Naive B cell (primary cell): ENCODE measurements at regions not wholly inside any gene's neighbourhood (a gene's known extent, or its start where the extent isn't known, plus 50 kb on each side); places are given as distances from the start of the nearest gene placed in this dataset.
"Not testable (repeated sequence)": the region's sequence is repeated elsewhere in the genome, so short reads cannot be mapped to it uniquely, and the experiment has no call there.

ENCODE experiments used
- ATAC-seq, 2 donors: fragments of 150-1000 bp; cut with Tn5 transposase; 2 replicates each; pipeline ENCODE4 v1.10.0; 2021; ENCODE audit warnings: low read depth in 2 of 2, mild to moderate bottlenecking in 2 of 2, moderate library complexity in 2 of 2
- DNase-seq: peaks from one replicate; pipeline ENCODE4 v3.0.0; 2022
- H3K27ac Mint-ChIP-seq, 6 donors: one replicate each; pipeline ENCODE4 v1.8.0; 2020 to 2022; ENCODE audit warnings: mild to moderate bottlenecking in 6 of 6, mixed read lengths in 6 of 6, moderate library complexity in 5 of 6, inconsistent platforms in 2 of 6
- H3K27me3 Mint-ChIP-seq, 3 donors: one replicate each; pipeline ENCODE4 v1.8.0; 2021 to 2022; ENCODE audit warnings: mixed read lengths in 3 of 3, mild to moderate bottlenecking in 1 of 3
- H3K36me3 Mint-ChIP-seq, 2 donors: one replicate each; pipeline ENCODE4 v1.8.0; 2020 to 2022; ENCODE audit warnings: mixed read lengths in 2 of 2, inconsistent platforms in 1 of 2, mild to moderate bottlenecking in 1 of 2
- H3K4me1 Mint-ChIP-seq, 3 donors: one replicate each; pipeline ENCODE4 v1.8.0; 2020 to 2022; ENCODE audit warnings: mixed read lengths in 3 of 3, inconsistent platforms in 1 of 3, mild to moderate bottlenecking in 1 of 3, moderate library complexity in 1 of 3
- H3K4me3 Mint-ChIP-seq, 8 donors: one replicate each; pipeline ENCODE4 v1.8.0; 2020 to 2022; ENCODE audit warnings: mild to moderate bottlenecking in 8 of 8, mixed read lengths in 8 of 8, moderate library complexity in 8 of 8, inconsistent platforms in 2 of 8
- H3K9me3 Mint-ChIP-seq, 7 donors: one replicate each; pipeline ENCODE4 v1.8.0; 2020 to 2022; ENCODE audit warnings: mixed read lengths in 7 of 7, mild to moderate bottlenecking in 5 of 7, inconsistent platforms in 2 of 7, moderate library complexity in 1 of 7

DNA sequence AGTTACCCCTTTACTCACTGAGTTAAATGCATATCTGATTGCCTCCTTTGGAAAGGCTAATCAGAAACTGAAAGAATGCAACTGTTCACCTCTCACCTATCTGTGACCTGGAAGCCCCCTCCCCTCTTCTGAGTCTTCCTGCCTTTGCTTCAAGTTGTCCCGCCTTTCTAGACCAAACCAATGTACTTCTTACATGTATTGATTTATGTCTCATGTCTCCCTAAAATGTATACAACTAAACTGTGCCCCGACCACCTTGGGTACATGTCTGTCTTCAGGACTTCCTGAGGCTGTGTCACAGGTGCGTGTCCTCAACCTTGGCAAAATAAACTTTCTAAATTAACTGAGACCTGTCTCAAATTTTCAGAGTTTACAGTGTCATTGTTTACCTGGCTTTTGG is 1167.2 kb downstream of the TAF11L14 start:
- ATAC-seq, H3K27me3 Mint-ChIP-seq, H3K9me3 Mint-ChIP-seq, H3K36me3 Mint-ChIP-seq, H3K4me3 Mint-ChIP-seq, DNase-seq, H3K4me1 Mint-ChIP-seq: not testable (repeated sequence)
- peak overlapping the region in 1 of 6 donors; percentile 17 for H3K27ac Mint-ChIP-seq

- Mint-ChIP-seq H3K4me3 (no peak overlapping the region), H3K9me3 (no peaks in the 10 kb centered on the region), H3K36me3 (no peaks in the 10 kb centered on the region), H3K27ac (no peak overlapping the region), H3K4me1 (no peaks in the 10 kb centered on the region), H3K27me3 (no peaks in the 10 kb centered on the region)
- DNase-seq (no peak), ATAC-seq (no peak)
These were observed 1168.1 kb downstream of the TAF11L14 start for GRCh38 chr5:18802336-18802735.

DNA sequence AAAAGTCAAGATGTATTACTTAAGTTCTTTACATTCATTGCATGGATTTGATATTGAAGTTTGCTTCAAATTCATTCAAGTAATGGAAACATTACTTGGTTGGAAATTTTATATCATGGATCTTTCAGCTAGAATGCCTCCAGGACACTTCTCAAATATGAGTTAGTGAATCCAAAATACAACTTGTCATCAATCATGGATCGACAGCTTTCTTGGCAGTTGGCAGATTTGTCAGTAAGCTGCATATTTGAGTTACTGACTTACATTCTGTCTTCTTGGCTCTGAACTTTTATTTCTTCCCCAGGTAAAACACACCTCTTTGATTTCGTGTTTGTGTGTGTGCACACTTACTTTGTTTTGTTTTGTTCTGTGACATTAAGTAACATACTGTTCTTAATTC is 1171.1 kb downstream of the TAF11L14 start:
- no peak for DNase-seq
- Mint-ChIP-seq H3K27me3 (peaks cover 0 to 6% (median 0%) of the 10 kb centered on the region in 3 donors), H3K4me3 (no peak overlapping the region), H3K4me1 (no peaks in the 10 kb centered on the region), H3K36me3 (no peaks in the 10 kb centered on the region), H3K9me3 (no peaks in the 10 kb centered on the region), H3K27ac (no peak overlapping the region)
- ATAC-seq = no peak

DNA sequence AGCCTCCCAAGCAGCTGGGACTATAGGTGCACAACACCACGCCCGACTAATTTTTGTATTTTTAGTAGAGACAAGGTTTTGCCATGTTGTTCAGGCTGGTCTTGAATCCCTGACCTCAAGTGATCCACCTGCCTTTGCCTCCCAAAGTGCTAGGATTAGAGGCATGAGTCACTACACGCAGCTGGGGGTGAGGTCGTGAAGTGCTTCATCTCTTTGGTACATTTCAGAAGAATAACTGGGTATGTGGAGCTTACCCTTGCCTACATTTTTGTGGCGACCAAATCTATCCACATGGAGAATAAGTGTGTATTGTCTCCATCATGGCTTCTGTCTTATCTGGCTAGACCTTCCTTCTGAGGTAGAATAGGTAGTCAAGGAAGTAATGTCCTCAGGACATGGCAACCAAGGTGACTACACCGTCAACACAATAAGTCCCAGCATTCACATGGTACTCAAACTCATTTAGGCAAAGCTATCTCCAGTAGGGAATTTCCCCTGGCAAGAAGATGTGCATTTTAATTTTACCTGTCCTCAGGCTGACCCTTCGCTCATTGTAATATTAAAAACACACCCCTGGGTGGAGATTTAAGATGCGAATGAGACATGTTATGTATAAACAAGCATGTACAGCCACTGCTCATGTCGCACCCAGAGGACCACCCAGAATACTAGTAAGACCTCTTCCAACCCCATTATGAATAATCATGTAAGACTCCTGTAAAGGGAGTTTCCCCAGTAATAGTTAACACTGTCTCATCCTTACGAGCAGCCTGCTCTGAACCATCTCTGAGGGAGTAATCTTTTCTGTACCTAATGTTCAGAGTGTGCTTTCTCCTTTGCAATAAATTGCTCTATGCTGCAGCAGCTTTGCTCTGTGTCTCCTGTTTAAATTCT is 1173.2 kb downstream of the TAF11L14 start:
- ATAC-seq (no peak), DNase-seq (no peak)
- Mint-ChIP-seq H3K9me3 (no peaks in the 10 kb centered on the region), H3K27me3 (peaks cover 0 to 6% (median 0%) of the 10 kb centered on the region in 3 donors), H3K4me3 (no peak overlapping the region), H3K36me3 (no peaks in the 10 kb centered on the region), H3K4me1 (no peaks in the 10 kb centered on the region), H3K27ac (no peak overlapping the region)

DNA sequence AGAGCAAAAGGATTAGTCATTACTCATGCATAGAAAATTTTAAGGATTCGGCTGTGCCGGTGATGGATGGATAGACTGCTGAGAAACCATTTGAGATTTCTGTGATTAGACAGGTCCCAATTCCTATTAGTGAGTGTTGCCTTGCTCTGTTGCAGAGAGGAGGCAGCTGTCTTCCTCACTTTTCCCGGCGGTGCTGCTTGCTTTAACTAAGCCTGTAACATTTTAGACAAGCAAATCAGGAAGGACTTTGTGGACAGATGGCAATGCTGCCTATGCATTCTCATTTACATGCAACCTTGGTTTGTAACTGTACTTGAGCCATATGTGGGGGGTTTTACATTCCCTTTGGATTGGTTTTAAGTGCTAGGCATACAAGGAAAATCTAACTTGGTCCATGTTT is 1176.3 kb downstream of the CDH18 start:
- no peak overlapping the region for H3K4me3 Mint-ChIP-seq
- peaks cover 0 to 6% (median 0%) of the 10 kb centered on the region in 3 donors for H3K27me3 Mint-ChIP-seq
- H3K4me1 Mint-ChIP-seq = no peaks in the 10 kb centered on the region

GRCh38 chr5:18828351-18828750 is 1159.6 kb downstream of the CDH18 start:
- H3K9me3 Mint-ChIP-seq = peaks cover 0 to 4% (median 0%) of the 10 kb centered on the region in 7 donors
- no peaks in the 10 kb centered on the region for H3K36me3 Mint-ChIP-seq
- H3K4me3 Mint-ChIP-seq = no peak overlapping the region
- ATAC-seq (no peak), DNase-seq (no peak)
- H3K27ac Mint-ChIP-seq = no peak overlapping the region
- no peaks in the 10 kb centered on the region for H3K4me1 Mint-ChIP-seq
- no peaks in the 10 kb centered on the region for H3K27me3 Mint-ChIP-seq

More for the DNA sequence above, 1176.3 kb downstream of the CDH18 start:
- H3K36me3 Mint-ChIP-seq = no peaks in the 10 kb centered on the region
- DNase-seq = no peak
- peaks cover 0 to 4% (median 0%) of the 10 kb centered on the region in 7 donors for H3K9me3 Mint-ChIP-seq
- ATAC-seq = no peak
- no peak overlapping the region for H3K27ac Mint-ChIP-seq

DNA sequence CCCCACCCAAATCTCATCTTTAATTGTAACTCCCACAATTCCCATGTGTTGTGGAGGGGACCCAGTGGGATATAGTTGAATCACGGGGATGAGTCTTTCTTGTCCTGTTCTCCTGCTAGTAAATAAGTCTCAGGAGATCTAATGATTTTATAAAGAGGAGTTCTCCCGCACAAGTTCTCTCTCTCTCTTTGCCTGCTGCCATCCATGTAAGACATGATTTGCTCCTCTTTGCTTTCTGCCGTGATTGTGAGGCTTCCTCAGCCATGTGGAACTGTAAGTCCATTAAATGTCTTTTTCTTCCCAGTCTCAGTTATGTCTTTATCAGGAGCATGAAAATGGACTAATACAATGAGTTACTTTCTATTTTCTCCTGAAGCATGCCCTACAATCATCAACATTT is 1158.5 kb downstream of the CDH18 start:
- H3K27ac Mint-ChIP-seq = no peak overlapping the region
- H3K9me3 Mint-ChIP-seq = peaks cover 0 to 4% (median 0%) of the 10 kb centered on the region in 7 donors
- no peaks in the 10 kb centered on the region for H3K27me3 Mint-ChIP-seq
- H3K4me3 Mint-ChIP-seq = no peak overlapping the region
- ATAC-seq = no peak
- no peaks in the 10 kb centered on the region for H3K36me3 Mint-ChIP-seq
- no peaks in the 10 kb centered on the region for H3K4me1 Mint-ChIP-seq
- DNase-seq = no peak

DNA sequence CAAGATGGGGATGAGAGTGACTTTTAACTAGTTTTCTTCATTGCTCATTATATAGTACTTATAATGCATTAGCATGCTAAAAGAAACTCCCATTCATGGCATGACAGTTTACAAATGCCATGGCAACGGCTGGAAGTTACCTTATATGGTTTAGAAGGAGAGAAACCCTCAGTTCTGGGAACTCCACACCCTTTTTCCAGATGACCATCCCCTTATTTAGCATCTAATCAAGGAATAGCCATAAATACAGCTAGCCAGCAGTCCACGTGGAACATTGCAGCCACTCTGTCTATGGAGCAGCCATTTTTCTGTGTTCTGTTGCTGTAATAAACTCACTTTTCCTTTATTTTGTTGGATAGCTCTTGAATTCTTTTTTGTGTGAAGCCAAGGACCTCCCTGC is 1137.8 kb downstream of the CDH18 start:
- no peaks in the 10 kb centered on the region for H3K36me3 Mint-ChIP-seq
- no peak overlapping the region for H3K4me3 Mint-ChIP-seq
- H3K4me1 Mint-ChIP-seq = no peaks in the 10 kb centered on the region
- DNase-seq (no peak), ATAC-seq (no peak)
- H3K9me3 Mint-ChIP-seq = peaks cover 0 to 9% (median 1%) of the 10 kb centered on the region in 7 donors
- H3K27me3 Mint-ChIP-seq = no peaks in the 10 kb centered on the region
- no peak overlapping the region for H3K27ac Mint-ChIP-seq

DNA sequence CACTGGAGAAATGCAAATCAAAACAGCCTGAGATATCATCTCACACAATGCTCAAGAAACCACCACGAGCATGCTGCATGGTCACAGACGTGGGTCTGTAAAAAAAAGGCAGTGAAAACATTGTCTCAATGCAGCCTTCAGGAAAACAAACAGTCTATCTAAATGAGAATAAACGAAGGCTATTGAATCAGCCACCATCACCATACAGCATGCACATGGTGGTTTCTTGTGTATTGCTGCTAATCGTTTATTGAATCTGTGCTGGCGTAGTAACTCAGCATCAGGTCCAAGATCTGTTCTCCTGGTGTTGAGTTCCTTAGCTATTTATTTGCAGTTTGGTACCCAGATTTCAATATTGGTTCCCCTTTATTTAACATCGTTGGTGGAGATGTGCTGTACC is 1115.0 kb downstream of the CDH18 start:
- no peaks in the 10 kb centered on the region for H3K27me3 Mint-ChIP-seq
- ATAC-seq = no peak
- H3K27ac Mint-ChIP-seq = no peak overlapping the region
- DNase-seq = no peak
- no peak overlapping the region for H3K4me3 Mint-ChIP-seq
- H3K4me1 Mint-ChIP-seq = no peaks in the 10 kb centered on the region
- no peaks in the 10 kb centered on the region for H3K36me3 Mint-ChIP-seq
- H3K9me3 Mint-ChIP-seq = peaks cover 0 to 2% (median 0%) of the 10 kb centered on the region in 7 donors

GRCh38 chr5:18876565-18876964 is 1111.4 kb downstream of the CDH18 start:
- H3K27ac Mint-ChIP-seq = peak overlapping the region in 1 of 6 donors; percentile 47
- no peaks in the 10 kb centered on the region for H3K27me3 Mint-ChIP-seq
- peaks cover 0 to 2% (median 0%) of the 10 kb centered on the region in 7 donors for H3K9me3 Mint-ChIP-seq
- H3K4me1 Mint-ChIP-seq = no peaks in the 10 kb centered on the region
- no peaks in the 10 kb centered on the region for H3K36me3 Mint-ChIP-seq
- H3K4me3 Mint-ChIP-seq = no peak overlapping the region
- no peak for ATAC-seq
- DNase-seq = no peak

- H3K27me3 Mint-ChIP-seq = no peaks in the 10 kb centered on the region
- H3K9me3 Mint-ChIP-seq = peaks cover 0 to 4% (median 0%) of the 10 kb centered on the region in 7 donors
- no peaks in the 10 kb centered on the region for H3K36me3 Mint-ChIP-seq
- no peaks in the 10 kb centered on the region for H3K4me1 Mint-ChIP-seq
- ATAC-seq (no peak), DNase-seq (no peak)
- H3K27ac Mint-ChIP-seq = no peak overlapping the region
- H3K4me3 Mint-ChIP-seq = no peak overlapping the region
These were observed 1106.4 kb downstream of the CDH18 start for GRCh38 chr5:18881615-18882014.

DNA sequence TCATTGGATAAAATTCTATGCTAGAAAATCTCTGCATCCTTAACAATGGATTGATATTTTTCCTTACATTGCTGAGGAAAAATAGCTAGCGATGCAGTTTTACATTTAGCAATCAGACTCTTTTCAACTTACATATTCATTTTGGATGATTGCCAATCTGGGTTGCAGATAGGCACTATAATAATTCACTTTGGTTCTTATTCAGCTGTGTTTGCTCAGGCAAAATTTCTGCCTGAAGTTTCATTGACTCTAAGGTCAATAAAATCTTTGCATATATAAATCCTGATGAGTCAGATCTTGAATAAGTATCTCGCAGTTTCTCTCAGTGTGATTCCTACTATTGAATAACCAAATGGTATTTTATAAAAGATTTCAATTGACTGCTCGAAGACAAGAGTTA is 1105.8 kb downstream of the CDH18 start:
- H3K27me3 Mint-ChIP-seq = no peaks in the 10 kb centered on the region
- DNase-seq = no peak
- ATAC-seq = no peak
- H3K4me3 Mint-ChIP-seq = no peak overlapping the region
- H3K4me1 Mint-ChIP-seq = no peaks in the 10 kb centered on the region
- no peaks in the 10 kb centered on the region for H3K36me3 Mint-ChIP-seq
- peaks cover 0 to 4% (median 0%) of the 10 kb centered on the region in 7 donors for H3K9me3 Mint-ChIP-seq
- no peak overlapping the region for H3K27ac Mint-ChIP-seq

DNA sequence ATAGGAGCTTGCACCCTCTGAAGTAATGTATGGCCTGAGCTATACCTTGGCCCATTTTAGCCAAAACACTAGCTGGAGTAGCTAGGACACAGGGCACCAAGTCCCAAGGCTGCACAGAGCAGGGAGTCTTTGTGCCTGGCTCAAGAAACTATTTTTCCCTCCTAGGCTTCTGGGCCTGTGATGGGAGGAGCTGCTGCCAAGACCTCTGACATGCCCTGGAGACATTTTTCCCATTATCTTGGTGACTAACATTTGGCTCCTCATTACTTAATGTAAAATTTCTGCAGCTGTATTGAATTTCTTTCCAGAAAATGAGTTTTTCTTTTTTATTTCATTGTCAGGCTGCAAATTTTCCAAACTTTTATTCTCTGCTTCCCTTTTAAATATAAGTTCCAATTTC is 1099.2 kb downstream of the CDH18 start:
- H3K4me1 Mint-ChIP-seq = no peaks in the 10 kb centered on the region
- no peak overlapping the region for H3K4me3 Mint-ChIP-seq
- H3K27ac Mint-ChIP-seq = no peak overlapping the region
- no peaks in the 10 kb centered on the region for H3K27me3 Mint-ChIP-seq
- no peak for DNase-seq
- peaks cover 4 to 5% (median 5%) of the 10 kb centered on the region in 7 donors for H3K9me3 Mint-ChIP-seq
- no peaks in the 10 kb centered on the region for H3K36me3 Mint-ChIP-seq
- no peak for ATAC-seq

GRCh38 chr5:18900644-18901043 is 1087.4 kb downstream of the CDH18 start:
- Mint-ChIP-seq H3K9me3 (peaks cover 0 to 1% (median 0%) of the 10 kb centered on the region in 7 donors), H3K4me1 (no peaks in the 10 kb centered on the region), H3K36me3 (no peaks in the 10 kb centered on the region), H3K4me3 (no peak overlapping the region), H3K27ac (no peak overlapping the region), H3K27me3 (no peaks in the 10 kb centered on the region)
- DNase-seq = no peak
- ATAC-seq = no peak
